Loucy (cell line): ENCODE measurements at regions not wholly inside any gene's neighbourhood (a gene's known extent, or its start where the extent isn't known, plus 50 kb on each side); places are given as distances from the start of the nearest gene placed in this dataset.

Experiments used
- H2AFZ ChIP-seq: fragments of 200-600 bp; sonication (generic); 2 replicates; pipeline ENCODE4 v1.6.0; 2016; ENCODE audit warnings: antibody characterized with exemption, mild to moderate bottlenecking, low read length, moderate library complexity
- H3F3A ChIP-seq: fragments of 200-600 bp; 2 replicates; pipeline ENCODE4 v1.6.0; 2016; ENCODE audit warnings: antibody characterized with exemption, low read depth, mild to moderate bottlenecking
- H3K27me3 ChIP-seq: fragments of 200-600 bp; sonication (generic); 2 replicates; pipeline ENCODE4 v1.6.1; 2014; ENCODE audit warnings: low read length, mild to moderate bottlenecking; ENCODE audit not compliant: insufficient read depth, poor library complexity, severe bottlenecking
- H3K36me3 ChIP-seq: fragments of 200-600 bp; sonication (generic); 2 replicates; pipeline ENCODE4 v1.6.1; 2016; ENCODE audit warnings: low read length; ENCODE audit not compliant: insufficient read depth
- H3K4me1 ChIP-seq: fragments of 200-600 bp; sonication (generic); 2 replicates; pipeline ENCODE4 v1.5.1; 2014; ENCODE audit warnings: low read length, mild to moderate bottlenecking; ENCODE audit not compliant: insufficient read depth, poor library complexity, severe bottlenecking
- H3K4me2 ChIP-seq: fragments of 200-600 bp; sonication (generic); 2 replicates; pipeline ENCODE4 v1.6.0; 2014; ENCODE audit warnings: antibody characterized with exemption, low read length, low read depth, mild to moderate bottlenecking; ENCODE audit not compliant: poor library complexity, severe bottlenecking
- H3K4me3 ChIP-seq: fragments of 200-600 bp; sonication (generic); 2 replicates; pipeline ENCODE4 v1.5.1; 2014; ENCODE audit warnings: low read length, mild to moderate bottlenecking, mixed read lengths; ENCODE audit not compliant: poor library complexity, severe bottlenecking
- H3K79me2 ChIP-seq: fragments of 200-600 bp; sonication (generic); 2 replicates; pipeline ENCODE4 v1.6.1; 2014; ENCODE audit warnings: low read length; ENCODE audit not compliant: insufficient read depth
- H3K9ac ChIP-seq: fragments of 200-600 bp; sonication (generic); 2 replicates; pipeline ENCODE4 v1.6.0; 2014; ENCODE audit warnings: mild to moderate bottlenecking, low read depth, low read length, moderate library complexity; ENCODE audit not compliant: poor library complexity, severe bottlenecking
- H3K9me2 ChIP-seq: fragments of 200-600 bp; sonication (generic); replicated peaks from 2 replicates; pipeline ENCODE4 v1.6.1; 2016; ENCODE audit warnings: low read depth, low read length, mixed read lengths
- H3K9me3 ChIP-seq: fragments of 200-600 bp; sonication (generic); 2 replicates; pipeline ENCODE4 v1.6.1; 2014; ENCODE audit warnings: mild to moderate bottlenecking, antibody characterized with exemption, low read length, low read depth; ENCODE audit not compliant: insufficient read depth
- H4K20me1 ChIP-seq: fragments of 200-600 bp; sonication (generic); 2 replicates; pipeline ENCODE4 v1.6.0; 2014; ENCODE audit warnings: antibody characterized with exemption, low read length, mild to moderate bottlenecking; ENCODE audit not compliant: insufficient read depth, poor library complexity, severe bottlenecking
- CTCF ChIP-seq: fragments of 200-600 bp; sonication (generic); conservative IDR thresholded peaks from 2 replicates; pipeline ENCODE4 v1.5.1; 2014; ENCODE audit warnings: mild to moderate bottlenecking, antibody characterized with exemption, low read length
- EZH2phosphoT487 ChIP-seq: fragments of 200-600 bp; IDR thresholded peaks from 2 replicates; pipeline ENCODE4 v1.6.1; 2018; ENCODE audit warnings: antibody characterized with exemption, mild to moderate bottlenecking, moderate library complexity, borderline replicate concordance

- Histone ChIP-seq H3F3A (no peaks in the 10 kb centered on the region), H4K20me1 (no peaks in the 10 kb centered on the region), H3K79me2 (no peaks in the 10 kb centered on the region), H3K9me2 (no peaks in the 10 kb centered on the region), H3K4me1 (peaks cover 4% of the 10 kb centered on the region), H3K9ac (no peak overlapping the region), H3K36me3 (no peaks in the 10 kb centered on the region), H2AFZ (no peak overlapping the region), H3K4me2 (no peak overlapping the region), H3K27me3 (no peaks in the 10 kb centered on the region), H3K4me3 (no peak overlapping the region), H3K9me3 (no peaks in the 10 kb centered on the region)
- TF ChIP-seq EZH2phosphoT487 = no peak
- no peak for TF ChIP-seq CTCF
Observed at GRCh38 chr14:61614693-61615092, 80.6 kb upstream of the HIF1A start.

DNA sequence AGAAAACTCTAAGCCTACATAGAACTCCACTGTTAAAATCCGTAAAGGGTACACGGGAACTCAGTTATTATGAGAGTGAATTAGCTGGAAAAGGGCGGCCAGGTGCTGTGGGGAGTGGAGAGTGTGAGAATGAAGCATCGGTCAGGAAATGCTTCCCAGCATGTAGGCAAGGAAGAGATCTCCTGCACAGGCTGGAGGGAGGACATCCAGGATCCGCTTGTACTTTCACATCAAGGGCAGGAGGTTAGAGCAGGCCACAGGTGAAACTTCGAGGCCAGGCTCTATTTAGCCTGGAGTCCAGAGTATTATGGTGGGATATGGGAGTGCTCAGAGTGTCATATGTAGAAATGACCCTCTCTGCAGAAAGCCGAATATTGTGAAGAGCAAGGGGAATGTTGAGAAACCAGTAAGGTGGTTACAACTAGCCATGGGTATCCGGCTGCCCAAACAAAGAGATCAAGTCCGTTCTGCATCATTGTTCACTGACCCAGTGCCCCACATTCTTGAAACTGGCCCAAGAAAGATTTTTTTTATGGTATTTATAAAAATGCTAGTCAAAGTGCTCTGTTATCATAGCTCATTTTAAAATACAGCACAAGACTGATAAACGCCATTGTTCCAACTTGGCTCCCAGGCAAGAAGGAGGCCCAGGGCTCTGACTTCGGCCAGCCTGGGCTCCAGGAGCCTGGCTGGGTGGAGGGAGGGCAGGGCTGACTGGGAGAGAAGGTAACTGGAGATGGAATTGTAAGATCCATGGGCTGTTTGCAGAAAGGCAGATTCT, 79.4 kb upstream of the HIF1A start:
- TF ChIP-seq CTCF (no peak), EZH2phosphoT487 (no peak)
- H3K9me2 ChIP-seq = no peaks in the 10 kb centered on the region
- H3K27me3 ChIP-seq = no peaks in the 10 kb centered on the region
- no peak overlapping the region for H3K4me2 ChIP-seq
- no peaks in the 10 kb centered on the region for H3K79me2 ChIP-seq
- no peaks in the 10 kb centered on the region for H3K9me3 ChIP-seq
- no peak overlapping the region for H3K9ac ChIP-seq
- H3K4me1 ChIP-seq = peaks cover 4% of the 10 kb centered on the region
- no peak overlapping the region for H3K4me3 ChIP-seq
- H3K36me3 ChIP-seq = no peaks in the 10 kb centered on the region
- no peak overlapping the region for H2AFZ ChIP-seq
- no peaks in the 10 kb centered on the region for H4K20me1 ChIP-seq
- H3F3A ChIP-seq = no peaks in the 10 kb centered on the region

GRCh38 chr14:61616524-61617185, 78.7 kb upstream of the HIF1A start:
- no peaks in the 10 kb centered on the region for H3F3A ChIP-seq
- no peaks in the 10 kb centered on the region for H3K9me2 ChIP-seq
- no peak overlapping the region for H3K4me3 ChIP-seq
- TF ChIP-seq CTCF = no peak
- TF ChIP-seq EZH2phosphoT487 = no peak
- H3K36me3 ChIP-seq = no peaks in the 10 kb centered on the region
- H2AFZ ChIP-seq = no peak overlapping the region
- H3K79me2 ChIP-seq = no peaks in the 10 kb centered on the region
- H3K27me3 ChIP-seq = no peaks in the 10 kb centered on the region
- H3K9me3 ChIP-seq = no peaks in the 10 kb centered on the region
- H3K4me1 ChIP-seq = peaks cover 4% of the 10 kb centered on the region
- no peaks in the 10 kb centered on the region for H4K20me1 ChIP-seq
- H3K4me2 ChIP-seq = no peak overlapping the region
- no peak overlapping the region for H3K9ac ChIP-seq
